ENCODE measurements at regions not wholly inside any gene's neighbourhood (a gene's known extent, or its start where the extent isn't known, plus 50 kb on each side); places are given as distances from the start of the nearest gene placed in this dataset.

DNA sequence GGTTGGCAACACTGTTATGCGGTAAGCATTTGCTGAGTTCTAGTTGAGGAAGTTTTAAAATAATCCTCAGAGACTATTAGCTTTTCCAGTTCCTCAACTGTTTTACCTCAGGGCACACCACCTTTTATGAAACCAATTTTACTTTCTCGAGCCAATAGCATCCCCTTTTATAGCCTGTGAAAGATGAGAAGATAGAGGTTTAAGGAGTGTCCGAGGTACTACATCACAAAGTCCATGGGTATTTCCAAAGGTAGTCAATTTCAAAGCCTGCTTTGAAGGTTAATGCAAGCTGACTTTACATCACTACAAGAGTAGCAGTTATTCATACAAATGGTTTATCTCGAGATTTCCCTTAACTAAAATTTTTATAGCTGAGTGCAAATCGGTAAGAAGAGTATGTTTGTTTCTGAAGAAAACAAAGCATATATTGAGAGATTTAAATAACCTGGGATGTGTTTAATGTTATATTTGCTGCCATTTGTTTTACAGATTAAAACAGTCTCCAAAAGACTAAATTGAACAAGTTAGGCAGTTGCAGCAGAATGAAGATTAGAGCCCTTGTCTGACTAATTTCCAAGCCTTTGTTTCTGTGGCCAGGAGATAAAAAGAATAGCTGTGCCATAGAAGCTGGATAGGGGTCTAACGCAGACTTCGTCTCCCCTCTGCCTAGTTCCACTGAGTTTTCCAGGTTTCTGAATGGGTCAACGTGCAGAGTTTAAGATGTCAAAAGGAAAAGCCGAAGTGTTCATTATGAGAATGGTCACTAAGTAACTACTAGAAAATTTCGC is 74.7 kb upstream of the TRPC4 start:
- TF ChIP-seq, protein P1, sequence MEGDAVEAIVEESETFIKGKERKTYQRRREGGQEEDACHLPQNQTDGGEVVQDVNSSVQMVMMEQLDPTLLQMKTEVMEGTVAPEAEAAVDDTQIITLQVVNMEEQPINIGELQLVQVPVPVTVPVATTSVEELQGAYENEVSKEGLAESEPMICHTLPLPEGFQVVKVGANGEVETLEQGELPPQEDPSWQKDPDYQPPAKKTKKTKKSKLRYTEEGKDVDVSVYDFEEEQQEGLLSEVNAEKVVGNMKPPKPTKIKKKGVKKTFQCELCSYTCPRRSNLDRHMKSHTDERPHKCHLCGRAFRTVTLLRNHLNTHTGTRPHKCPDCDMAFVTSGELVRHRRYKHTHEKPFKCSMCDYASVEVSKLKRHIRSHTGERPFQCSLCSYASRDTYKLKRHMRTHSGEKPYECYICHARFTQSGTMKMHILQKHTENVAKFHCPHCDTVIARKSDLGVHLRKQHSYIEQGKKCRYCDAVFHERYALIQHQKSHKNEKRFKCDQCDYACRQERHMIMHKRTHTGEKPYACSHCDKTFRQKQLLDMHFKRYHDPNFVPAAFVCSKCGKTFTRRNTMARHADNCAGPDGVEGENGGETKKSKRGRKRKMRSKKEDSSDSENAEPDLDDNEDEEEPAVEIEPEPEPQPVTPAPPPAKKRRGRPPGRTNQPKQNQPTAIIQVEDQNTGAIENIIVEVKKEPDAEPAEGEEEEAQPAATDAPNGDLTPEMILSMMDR (IDR thresholded peaks at IDR 0.05; ENCODE audit: control insufficient read depth, insufficient read depth, low read depth, low read length, missing control alignments), result no peak
- DNase-seq (ENCODE audit: low read depth), result no peak
- no peak overlapping the region for H3K4me3 ChIP-seq (ENCODE audit: control insufficient read depth, low read depth, low read length)

DNA sequence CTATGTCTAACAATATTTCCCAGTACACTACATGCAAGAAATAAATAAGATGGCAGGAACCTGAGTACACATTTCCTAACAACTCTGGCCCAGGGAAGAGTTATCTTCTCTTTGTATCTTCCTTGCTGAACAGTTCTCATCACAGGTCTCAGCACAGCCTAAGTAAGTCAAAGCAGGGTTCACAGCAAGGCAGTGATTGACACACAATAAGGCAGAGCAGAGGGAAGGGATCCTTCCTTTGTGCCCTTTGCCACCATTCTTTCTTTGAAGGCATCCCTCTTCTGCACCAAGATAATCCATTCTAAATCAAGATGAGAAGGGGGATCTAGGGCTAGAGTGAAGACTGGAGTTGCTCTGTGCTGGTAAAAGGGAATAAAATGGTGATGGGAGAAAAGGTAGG is 73.4 kb upstream of the TRPC4 start:
- DNase-seq (ENCODE audit: low read depth), result no peak
- TF ChIP-seq, protein P1 (IDR thresholded peaks at IDR 0.05; ENCODE audit: control insufficient read depth, insufficient read depth, low read depth, low read length, missing control alignments), result no peak
- H3K4me3 ChIP-seq (ENCODE audit: control insufficient read depth, low read depth, low read length), result no peak overlapping the region

DNA sequence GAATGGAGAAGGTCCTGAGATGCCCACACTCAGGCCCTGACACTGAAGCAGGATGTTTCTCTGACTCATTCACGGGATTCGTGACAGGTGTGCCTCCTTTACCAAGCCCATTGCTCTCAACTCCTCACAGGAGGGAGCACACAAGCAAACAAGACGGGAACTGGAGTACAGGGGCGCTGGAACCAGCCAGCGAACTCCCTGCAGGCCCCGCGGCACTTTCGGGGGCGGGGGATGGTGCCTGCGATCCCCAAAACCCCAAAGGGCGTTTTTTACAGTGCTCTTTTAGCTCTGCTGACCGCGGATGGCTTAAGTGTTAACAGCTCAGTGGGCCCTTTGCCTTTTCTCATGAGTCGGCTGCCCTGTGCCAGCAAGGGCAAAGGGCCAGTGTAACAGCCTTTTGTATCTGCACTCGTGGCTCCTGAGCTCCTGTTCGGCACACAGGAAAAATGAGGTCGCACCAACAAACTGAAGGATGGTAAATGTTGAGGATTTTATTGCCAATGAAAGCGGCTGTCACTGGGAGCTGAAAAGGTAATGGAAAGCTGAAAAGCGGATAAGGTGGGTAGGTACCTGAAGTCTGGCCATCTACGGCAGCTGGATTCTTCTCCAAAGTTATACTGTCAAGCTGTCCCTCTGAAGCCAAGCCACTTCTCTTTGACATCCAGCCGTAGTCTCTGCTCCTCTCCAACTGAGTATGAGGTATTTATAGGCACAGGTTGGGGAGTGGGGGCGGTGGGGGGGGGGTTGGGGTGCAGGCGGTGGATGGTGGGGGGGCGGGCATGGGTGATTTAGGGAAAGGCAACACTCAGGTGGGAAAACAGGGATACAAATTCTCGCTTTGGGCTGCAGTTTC is 65.0 kb upstream of the TRPC4 start:
- no peak for DNase-seq (ENCODE audit: low read depth)
- TF ChIP-seq, protein P1 (IDR thresholded peaks at IDR 0.05; ENCODE audit: control insufficient read depth, insufficient read depth, low read depth, low read length, missing control alignments), result no peak

DNA sequence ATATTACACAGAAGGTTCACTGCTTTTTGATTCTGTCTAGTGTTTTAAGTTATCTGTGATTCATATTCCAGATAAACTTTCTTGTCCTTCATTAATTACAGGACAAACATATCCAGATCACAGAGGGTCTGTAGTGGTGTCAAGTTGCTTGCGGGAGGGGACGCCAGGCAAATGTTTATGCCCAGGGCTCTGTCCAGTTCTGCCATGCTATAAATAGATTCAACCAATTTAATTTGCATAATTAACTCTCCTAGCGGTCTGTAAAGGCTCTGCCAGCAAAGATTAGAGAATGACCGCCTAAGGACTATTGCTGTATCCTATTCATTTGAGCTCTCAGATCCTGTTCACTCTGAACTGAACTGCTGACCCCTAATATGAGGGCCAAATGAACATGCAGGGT is 59.7 kb upstream of the TRPC4 start:
- TF ChIP-seq, protein P1 (IDR thresholded peaks at IDR 0.05; ENCODE audit: control insufficient read depth, insufficient read depth, low read depth, low read length, missing control alignments), result no peak
- H3K4me3 ChIP-seq (ENCODE audit: control insufficient read depth, low read depth, low read length), result no peak overlapping the region
- DNase-seq (ENCODE audit: low read depth), result no peak

More for the DNA sequence above, 65.0 kb upstream of the TRPC4 start:
- no peak overlapping the region for H3K4me3 ChIP-seq (ENCODE audit: control insufficient read depth, low read depth, low read length)

DNA sequence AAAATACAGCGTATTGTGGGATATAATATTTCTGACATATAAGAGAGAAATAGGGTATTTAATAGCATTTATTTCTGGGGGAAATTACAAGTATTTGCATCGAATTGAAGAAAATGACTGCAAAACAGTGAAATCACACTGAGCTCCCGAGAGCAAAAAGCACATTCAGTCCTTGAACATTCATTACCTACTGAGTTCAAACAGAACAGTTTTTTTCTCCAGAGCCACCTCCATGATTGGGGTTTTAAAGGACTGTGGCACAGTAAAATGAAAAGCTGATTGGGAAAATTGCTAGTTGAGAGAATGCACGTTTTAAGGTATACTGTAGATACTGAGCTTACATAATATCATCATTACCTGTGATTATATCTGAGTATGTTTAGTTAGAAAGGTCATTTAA is 58.0 kb upstream of the TRPC4 start:
- DNase-seq (ENCODE audit: low read depth), result no peak
- no peak overlapping the region for H3K4me3 ChIP-seq (ENCODE audit: control insufficient read depth, low read depth, low read length)
- TF ChIP-seq, protein P1 (IDR thresholded peaks at IDR 0.05; ENCODE audit: control insufficient read depth, insufficient read depth, low read depth, low read length, missing control alignments), result no peak

DNA sequence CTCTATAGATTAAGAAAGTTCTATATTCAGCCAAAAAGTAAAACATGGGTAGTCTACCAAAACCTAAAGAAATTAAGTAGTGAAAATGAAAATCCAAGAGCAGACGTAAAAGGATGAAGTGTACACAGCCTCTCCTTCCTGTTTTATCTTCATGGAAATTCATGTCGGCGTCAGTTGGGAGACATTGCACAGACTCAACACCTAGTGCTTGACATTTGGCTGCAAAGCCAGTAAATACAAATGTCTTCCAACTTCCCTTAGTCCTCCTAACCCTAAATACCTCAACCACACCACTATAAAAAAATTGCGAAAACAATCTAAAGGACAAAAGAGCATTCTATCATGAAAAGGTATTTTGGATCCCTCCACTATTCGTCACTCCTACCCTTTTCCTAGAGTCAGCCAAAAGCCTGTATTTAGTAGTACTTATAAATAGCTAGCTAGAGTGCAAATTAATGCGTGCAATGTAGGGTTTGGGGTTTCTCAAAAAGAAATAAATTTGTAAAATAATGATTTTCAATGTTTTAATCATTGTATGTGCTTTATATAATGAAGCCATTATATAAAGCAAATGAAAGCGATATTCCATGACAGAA is 56.4 kb upstream of the TRPC4 start:
- no peak for DNase-seq (ENCODE audit: low read depth)
- no peak overlapping the region for H3K4me3 ChIP-seq (ENCODE audit: control insufficient read depth, low read depth, low read length)
- TF ChIP-seq, protein P1 (IDR thresholded peaks at IDR 0.05; ENCODE audit: control insufficient read depth, insufficient read depth, low read depth, low read length, missing control alignments), result no peak

All from AG09309 (cell line).